ENCODE measurements at regions not wholly inside any gene's neighbourhood (a gene's known extent, or its start where the extent isn't known, plus 50 kb on each side); places are given as distances from the start of the nearest gene placed in this dataset.

DNA sequence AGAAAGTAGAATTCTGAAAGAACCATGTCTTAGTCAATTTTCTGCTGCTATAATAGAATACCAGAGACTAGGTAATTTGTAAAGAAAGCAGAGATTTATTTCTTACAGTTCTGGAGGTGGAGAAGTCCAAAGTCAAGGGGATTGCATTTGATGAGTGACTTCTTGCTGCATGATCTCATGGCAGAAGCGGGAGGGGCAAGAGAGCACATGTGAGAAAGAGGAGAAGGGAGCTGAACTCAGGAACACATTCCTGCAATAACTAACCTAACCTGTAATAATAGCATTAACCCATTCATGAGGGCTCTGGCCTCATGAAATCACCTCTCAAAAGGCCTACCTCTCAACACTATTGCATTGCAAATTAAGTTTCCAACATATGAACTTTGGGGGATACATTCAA is 797.5 kb upstream of the POU3F3 start:
- DNase-seq (no peak), ATAC-seq (ENCODE audit: low read depth) (no peak)
- Mint-ChIP-seq H3K27me3 (no peaks in the 10 kb centered on the region), H3K9me3 (no peaks in the 10 kb centered on the region), H3K4me3 (no peak overlapping the region), H3K4me1 (no peaks in the 10 kb centered on the region), H3K36me3 (ENCODE audit: low read depth) (no peaks in the 10 kb centered on the region), H3K27ac (no peak overlapping the region)
- intact Hi-C loops (cut with micrococcal nuclease), result no loop called here
- ChIA-PET POLR2A (no interaction called here), CTCF (no interaction called here)
- TF ChIP-seq, protein P1, sequence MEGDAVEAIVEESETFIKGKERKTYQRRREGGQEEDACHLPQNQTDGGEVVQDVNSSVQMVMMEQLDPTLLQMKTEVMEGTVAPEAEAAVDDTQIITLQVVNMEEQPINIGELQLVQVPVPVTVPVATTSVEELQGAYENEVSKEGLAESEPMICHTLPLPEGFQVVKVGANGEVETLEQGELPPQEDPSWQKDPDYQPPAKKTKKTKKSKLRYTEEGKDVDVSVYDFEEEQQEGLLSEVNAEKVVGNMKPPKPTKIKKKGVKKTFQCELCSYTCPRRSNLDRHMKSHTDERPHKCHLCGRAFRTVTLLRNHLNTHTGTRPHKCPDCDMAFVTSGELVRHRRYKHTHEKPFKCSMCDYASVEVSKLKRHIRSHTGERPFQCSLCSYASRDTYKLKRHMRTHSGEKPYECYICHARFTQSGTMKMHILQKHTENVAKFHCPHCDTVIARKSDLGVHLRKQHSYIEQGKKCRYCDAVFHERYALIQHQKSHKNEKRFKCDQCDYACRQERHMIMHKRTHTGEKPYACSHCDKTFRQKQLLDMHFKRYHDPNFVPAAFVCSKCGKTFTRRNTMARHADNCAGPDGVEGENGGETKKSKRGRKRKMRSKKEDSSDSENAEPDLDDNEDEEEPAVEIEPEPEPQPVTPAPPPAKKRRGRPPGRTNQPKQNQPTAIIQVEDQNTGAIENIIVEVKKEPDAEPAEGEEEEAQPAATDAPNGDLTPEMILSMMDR (IDR thresholded peaks at IDR 0.05), result no peak

DNA sequence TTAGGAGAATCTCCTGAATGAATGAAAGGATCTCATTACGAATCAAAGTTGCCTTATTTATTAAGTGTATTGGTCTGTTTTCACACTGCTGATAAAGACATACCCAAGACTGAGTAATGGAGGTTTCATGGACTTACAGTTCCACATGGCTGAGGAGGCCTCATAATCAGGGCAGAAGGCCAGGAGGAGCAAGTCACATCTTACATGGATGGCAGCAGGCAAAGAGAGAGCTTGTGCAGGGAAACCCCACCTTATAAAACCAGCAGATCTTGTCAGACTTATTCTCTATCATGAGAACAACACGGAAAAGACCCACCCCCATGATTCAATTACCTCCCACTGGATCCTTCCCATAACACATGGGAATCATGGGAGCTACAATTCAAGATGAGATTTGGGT is 785.2 kb upstream of the POU3F3 start:
- Mint-ChIP-seq H3K27ac (no peak overlapping the region), H3K9me3 (peaks cover 5% of the 10 kb centered on the region), H3K27me3 (no peaks in the 10 kb centered on the region), H3K4me3 (no peak overlapping the region), H3K4me1 (no peaks in the 10 kb centered on the region), H3K36me3 (ENCODE audit: low read depth) (no peaks in the 10 kb centered on the region)
- no peak for ATAC-seq (ENCODE audit: low read depth)
- DNase-seq, result no peak
- POLR2A ChIA-PET, result no interaction called here
- intact Hi-C loops (cut with micrococcal nuclease), result no loop called here
- TF ChIP-seq, protein P1 (IDR thresholded peaks at IDR 0.05), result no peak
- CTCF ChIA-PET, result no interaction called here

DNA sequence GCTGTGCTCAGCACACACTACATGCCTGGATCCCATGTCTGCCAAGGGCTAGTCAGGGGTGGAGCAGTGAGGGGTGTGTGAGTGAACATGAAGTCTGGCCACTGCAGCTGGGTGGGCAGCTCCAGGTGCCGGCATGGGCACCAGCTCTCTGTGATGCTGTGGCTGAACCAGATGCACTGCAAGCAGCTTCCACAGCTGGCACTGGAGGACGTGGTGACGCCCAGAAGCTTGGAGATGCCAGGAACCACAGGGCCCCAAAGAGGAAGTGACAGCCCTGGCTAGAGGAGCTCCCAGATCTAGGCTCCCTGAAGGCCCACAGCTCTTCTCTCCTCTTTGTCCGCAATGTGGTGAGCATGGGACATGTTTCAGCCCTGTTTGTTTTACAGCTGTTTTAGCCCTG is 776.3 kb upstream of the POU3F3 start:
- H3K36me3 Mint-ChIP-seq (ENCODE audit: low read depth), result no peaks in the 10 kb centered on the region
- CTCF ChIA-PET, result no interaction called here
- ATAC-seq (ENCODE audit: low read depth) (no peak), DNase-seq (no peak)
- peaks cover 2% of the 10 kb centered on the region for H3K9me3 Mint-ChIP-seq
- H3K27ac Mint-ChIP-seq, result no peak overlapping the region
- POLR2A ChIA-PET, result no interaction called here
- no peaks in the 10 kb centered on the region for H3K27me3 Mint-ChIP-seq
- H3K4me1 Mint-ChIP-seq, result no peaks in the 10 kb centered on the region
- TF ChIP-seq, protein P1 (IDR thresholded peaks at IDR 0.05), result no peak
- no peak overlapping the region for H3K4me3 Mint-ChIP-seq
- intact Hi-C loops (cut with micrococcal nuclease), result no loop called here

DNA sequence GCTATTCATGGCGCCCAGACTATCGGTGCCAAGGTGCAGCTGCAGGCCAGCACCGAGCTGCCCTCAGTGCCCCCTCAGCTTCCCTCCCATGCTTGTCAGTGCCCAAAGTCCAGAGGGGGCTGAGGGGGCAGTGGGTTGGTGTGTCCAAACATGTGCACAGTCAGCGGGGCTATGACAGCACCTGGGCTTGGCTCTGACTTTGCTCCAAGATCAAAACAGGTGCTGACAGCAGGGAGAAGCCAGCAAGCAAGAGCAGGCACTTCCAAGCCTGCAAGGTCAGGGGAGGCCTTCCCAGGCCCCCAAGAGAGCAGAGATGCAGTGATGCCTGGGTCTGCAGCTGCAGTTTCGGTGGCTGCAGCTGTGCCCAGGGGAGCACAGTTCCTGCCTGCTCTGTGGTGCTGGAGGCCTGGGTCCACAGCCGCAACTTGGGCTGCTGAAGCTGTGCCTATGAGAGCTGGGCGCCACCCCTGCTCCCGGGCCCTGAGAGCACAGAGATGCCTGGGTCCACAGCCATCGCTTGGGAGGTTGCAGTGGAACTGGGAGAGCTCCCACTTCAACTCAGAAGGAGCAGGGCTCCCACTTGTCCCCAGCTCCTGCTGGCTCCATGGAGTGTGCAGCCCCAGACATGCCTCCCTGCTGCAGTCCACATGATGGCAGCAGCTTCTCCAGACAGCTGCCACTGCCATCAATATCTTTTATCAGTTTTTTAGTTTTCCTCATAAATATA is 775.3 kb upstream of the POU3F3 start:
- DNase-seq, result no peak
- no peaks in the 10 kb centered on the region for H3K36me3 Mint-ChIP-seq (ENCODE audit: low read depth)
- H3K27me3 Mint-ChIP-seq, result no peaks in the 10 kb centered on the region
- H3K4me3 Mint-ChIP-seq, result no peak overlapping the region
- TF ChIP-seq, protein P1 (IDR thresholded peaks at IDR 0.05), result no peak
- H3K9me3 Mint-ChIP-seq, result peaks cover 2% of the 10 kb centered on the region
- no peaks in the 10 kb centered on the region for H3K4me1 Mint-ChIP-seq
- no peak overlapping the region for H3K27ac Mint-ChIP-seq
- ChIA-PET CTCF (no interaction called here), POLR2A (no interaction called here)
- intact Hi-C loops (cut with micrococcal nuclease), result no loop called here
- ATAC-seq (ENCODE audit: low read depth), result peak; percentile 37

DNA sequence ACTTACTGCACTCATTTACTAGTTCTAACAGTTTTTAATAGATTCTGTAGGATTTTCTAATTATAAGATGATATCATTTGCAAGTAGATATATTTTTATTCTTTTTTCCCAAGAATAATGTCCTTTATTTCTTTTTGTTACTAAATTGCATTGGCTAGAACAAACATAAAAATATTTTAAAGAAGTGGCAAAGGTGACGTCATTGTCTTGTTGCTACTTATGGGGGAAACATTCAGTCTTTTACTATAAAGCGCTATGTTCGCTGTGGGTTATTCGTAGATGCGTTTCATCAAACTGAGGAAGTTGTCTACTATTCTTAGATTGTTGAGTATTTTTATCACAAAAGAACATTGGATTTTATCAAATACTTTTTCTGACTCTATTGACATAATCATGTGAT is 765.2 kb upstream of the POU3F3 start:
- ATAC-seq (ENCODE audit: low read depth) (no peak), DNase-seq (no peak)
- intact Hi-C loops (cut with micrococcal nuclease), result no loop called here
- POLR2A ChIA-PET, result no interaction called here
- TF ChIP-seq, protein P1 (IDR thresholded peaks at IDR 0.05), result no peak
- H3K4me1 Mint-ChIP-seq, result no peaks in the 10 kb centered on the region
- no peaks in the 10 kb centered on the region for H3K27me3 Mint-ChIP-seq
- H3K4me3 Mint-ChIP-seq, result no peak overlapping the region
- no peaks in the 10 kb centered on the region for H3K36me3 Mint-ChIP-seq (ENCODE audit: low read depth)
- CTCF ChIA-PET, result no interaction called here
- H3K9me3 Mint-ChIP-seq, result no peaks in the 10 kb centered on the region
- no peak overlapping the region for H3K27ac Mint-ChIP-seq
